ENCODE measurements at regions not wholly inside any gene's neighbourhood (a gene's known extent, or its start where the extent isn't known, plus 50 kb on each side); places are given as distances from the start of the nearest gene placed in this dataset.

DNA sequence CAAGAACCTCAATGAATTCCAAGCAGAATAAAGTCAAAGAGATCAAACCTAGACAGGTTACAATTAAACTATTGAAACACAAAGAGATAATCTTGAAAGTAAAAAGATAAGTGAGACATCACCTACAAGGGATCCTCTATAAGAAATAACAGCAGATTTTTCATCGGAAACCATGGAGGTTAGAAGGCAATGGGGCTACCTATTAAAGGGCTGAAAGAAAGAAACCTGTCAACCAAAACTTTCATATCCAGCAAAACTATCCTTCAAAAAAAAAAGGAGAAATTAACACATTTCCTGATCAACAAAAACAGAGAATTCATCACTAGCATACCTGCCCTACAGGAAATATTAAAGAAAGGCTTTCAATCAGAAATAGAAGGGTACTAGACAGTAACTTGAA, 244.9 kb downstream of the ARHGAP12 start:
- TF ChIP-seq, protein P1, sequence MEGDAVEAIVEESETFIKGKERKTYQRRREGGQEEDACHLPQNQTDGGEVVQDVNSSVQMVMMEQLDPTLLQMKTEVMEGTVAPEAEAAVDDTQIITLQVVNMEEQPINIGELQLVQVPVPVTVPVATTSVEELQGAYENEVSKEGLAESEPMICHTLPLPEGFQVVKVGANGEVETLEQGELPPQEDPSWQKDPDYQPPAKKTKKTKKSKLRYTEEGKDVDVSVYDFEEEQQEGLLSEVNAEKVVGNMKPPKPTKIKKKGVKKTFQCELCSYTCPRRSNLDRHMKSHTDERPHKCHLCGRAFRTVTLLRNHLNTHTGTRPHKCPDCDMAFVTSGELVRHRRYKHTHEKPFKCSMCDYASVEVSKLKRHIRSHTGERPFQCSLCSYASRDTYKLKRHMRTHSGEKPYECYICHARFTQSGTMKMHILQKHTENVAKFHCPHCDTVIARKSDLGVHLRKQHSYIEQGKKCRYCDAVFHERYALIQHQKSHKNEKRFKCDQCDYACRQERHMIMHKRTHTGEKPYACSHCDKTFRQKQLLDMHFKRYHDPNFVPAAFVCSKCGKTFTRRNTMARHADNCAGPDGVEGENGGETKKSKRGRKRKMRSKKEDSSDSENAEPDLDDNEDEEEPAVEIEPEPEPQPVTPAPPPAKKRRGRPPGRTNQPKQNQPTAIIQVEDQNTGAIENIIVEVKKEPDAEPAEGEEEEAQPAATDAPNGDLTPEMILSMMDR (IDR thresholded peaks at IDR 0.05; ENCODE audit: low read depth, low read length, poor library complexity, severe bottlenecking): no peak
- TF ChIP-seq EZH2phosphoT487 (IDR thresholded peaks at IDR 0.05; ENCODE audit: borderline replicate concordance, low read length): no peak
